ENCODE measurements at regions not wholly inside any gene's neighbourhood (a gene's known extent, or its start where the extent isn't known, plus 50 kb on each side); places are given as distances from the start of the nearest gene placed in this dataset.

- DNase-seq (ENCODE audit: low spot score) = no peak
- Histone ChIP-seq H3K27ac (replicated peaks; ENCODE audit: low read length) (no peak overlapping the region), H3K4me2 (ENCODE audit: insufficient read depth, low read length, poor library complexity, severe bottlenecking) (no peak overlapping the region), H3K4ac (ENCODE audit: low read length) (no peak overlapping the region), H3K36me3 (replicated peaks in 1 of 2; ENCODE audit: control insufficient read depth in 2 of 2, insufficient read depth in 2 of 2, low read length in 2 of 2) (no peaks in the 10 kb centered on the region), H3K18ac (ENCODE audit: low read length) (no peak overlapping the region), H2BK15ac (ENCODE audit: low read length) (no peak overlapping the region), H3K4me3 (ENCODE audit: low read length in 2 of 2) (no peak overlapping the region), H3K23ac (ENCODE audit: low read depth, low read length, poor library complexity) (no peak overlapping the region), H3K14ac (ENCODE audit: low read length) (no peak overlapping the region), H3K4me1 (ENCODE audit: control insufficient read depth in 2 of 2, insufficient read depth in 1 of 2, low read depth in 1 of 2, low read length in 2 of 2) (no peaks in the 10 kb centered on the region), H3K9ac (ENCODE audit: low read depth, low read length, poor library complexity) (no peak overlapping the region), H2AK5ac (ENCODE audit: low read depth, low read length) (no peak overlapping the region), H3K27me3 (ENCODE audit: control insufficient read depth in 3 of 3, insufficient read depth in 3 of 3, low read depth in 1 of 3, low read length in 3 of 3) (no peaks in the 10 kb centered on the region), H4K91ac (ENCODE audit: low read depth, low read length, poor library complexity) (no peak overlapping the region), H2BK5ac (ENCODE audit: low read length) (no peak overlapping the region), H3K79me1 (ENCODE audit: low read depth, low read length) (no peaks in the 10 kb centered on the region), H2AFZ (ENCODE audit: low read length) (no peak overlapping the region), H4K8ac (ENCODE audit: low read depth, low read length) (no peak overlapping the region), H3K9me3 (replicated peaks in 1 of 2; ENCODE audit: control insufficient read depth in 2 of 2, insufficient read depth in 1 of 2, low read depth in 1 of 2, low read length in 2 of 2) (no peaks in the 10 kb centered on the region), H2BK120ac (ENCODE audit: low read depth, low read length) (no peak overlapping the region), H2BK12ac (ENCODE audit: low read length) (no peak overlapping the region)
- no CpG with 5 or more reads among the region's 8 CpGs for WGBS, 2 donors (ENCODE audit: extremely low coverage in 2 of 2, insufficient read length in 2 of 2, insufficient replicate concordance in 1 of 2)
Measured at GRCh38 chr6:15915508-15916178, 213.2 kb upstream of the MYLIP start.

- H2BK12ac ChIP-seq (ENCODE audit: low read length) = no peak overlapping the region
Measured at GRCh38 chr6:15914553-15914952, 214.3 kb upstream of the MYLIP start.

GRCh38 chr6:15913573-15913972 lies 215.3 kb upstream of the MYLIP start:
- Histone ChIP-seq H3K23ac (ENCODE audit: low read depth, low read length, poor library complexity) (no peak overlapping the region), H3K27me3 (ENCODE audit: control insufficient read depth in 3 of 3, insufficient read depth in 3 of 3, low read depth in 1 of 3, low read length in 3 of 3) (no peaks in the 10 kb centered on the region), H3K27ac (replicated peaks; ENCODE audit: low read length) (no peak overlapping the region), H2BK5ac (ENCODE audit: low read length) (no peak overlapping the region), H3K4ac (ENCODE audit: low read length) (no peak overlapping the region), H3K9me3 (replicated peaks in 1 of 2; ENCODE audit: control insufficient read depth in 2 of 2, insufficient read depth in 1 of 2, low read depth in 1 of 2, low read length in 2 of 2) (no peaks in the 10 kb centered on the region), H3K14ac (ENCODE audit: low read length) (no peak overlapping the region), H2AK5ac (ENCODE audit: low read depth, low read length) (no peak overlapping the region), H4K8ac (ENCODE audit: low read depth, low read length) (no peak overlapping the region), H2AFZ (ENCODE audit: low read length) (no peak overlapping the region), H4K91ac (ENCODE audit: low read depth, low read length, poor library complexity) (no peak overlapping the region), H2BK120ac (ENCODE audit: low read depth, low read length) (no peak overlapping the region), H3K4me2 (ENCODE audit: insufficient read depth, low read length, poor library complexity, severe bottlenecking) (no peak overlapping the region), H2BK12ac (ENCODE audit: low read length) (no peak overlapping the region), H3K79me1 (ENCODE audit: low read depth, low read length) (no peaks in the 10 kb centered on the region), H3K18ac (ENCODE audit: low read length) (no peak overlapping the region), H3K36me3 (replicated peaks in 1 of 2; ENCODE audit: control insufficient read depth in 2 of 2, insufficient read depth in 2 of 2, low read length in 2 of 2) (no peaks in the 10 kb centered on the region), H3K4me1 (ENCODE audit: control insufficient read depth in 2 of 2, insufficient read depth in 1 of 2, low read depth in 1 of 2, low read length in 2 of 2) (no peaks in the 10 kb centered on the region), H3K9ac (ENCODE audit: low read depth, low read length, poor library complexity) (no peak overlapping the region), H3K4me3 (ENCODE audit: low read length in 2 of 2) (no peak overlapping the region), H2BK15ac (ENCODE audit: low read length) (no peak overlapping the region)
- DNase-seq (ENCODE audit: low spot score) = no peak
- WGBS, 2 donors (ENCODE audit: extremely low coverage in 2 of 2, insufficient read length in 2 of 2, insufficient replicate concordance in 1 of 2) = no CpG with 5 or more reads among the region's 2 CpGs

More at GRCh38 chr6:15914553-15914952, 214.3 kb upstream of the MYLIP start:
- no peak overlapping the region for H4K91ac ChIP-seq (ENCODE audit: low read depth, low read length, poor library complexity)
- no peaks in the 10 kb centered on the region for H3K9me3 ChIP-seq (replicated peaks in 1 of 2; ENCODE audit: control insufficient read depth in 2 of 2, insufficient read depth in 1 of 2, low read depth in 1 of 2, low read length in 2 of 2)
- no peak overlapping the region for H3K4me2 ChIP-seq (ENCODE audit: insufficient read depth, low read length, poor library complexity, severe bottlenecking)
- DNase-seq (ENCODE audit: low spot score) = no peak
- no peak overlapping the region for H3K9ac ChIP-seq (ENCODE audit: low read depth, low read length, poor library complexity)
- no peak overlapping the region for H3K4me3 ChIP-seq (ENCODE audit: low read length in 2 of 2)
- no peak overlapping the region for H2BK15ac ChIP-seq (ENCODE audit: low read length)
- H3K27ac ChIP-seq (replicated peaks; ENCODE audit: low read length) = no peak overlapping the region
- H3K27me3 ChIP-seq (ENCODE audit: control insufficient read depth in 3 of 3, insufficient read depth in 3 of 3, low read depth in 1 of 3, low read length in 3 of 3) = no peaks in the 10 kb centered on the region
- no peak overlapping the region for H2BK5ac ChIP-seq (ENCODE audit: low read length)
- H2AFZ ChIP-seq (ENCODE audit: low read length) = no peak overlapping the region
- H3K36me3 ChIP-seq (replicated peaks in 1 of 2; ENCODE audit: control insufficient read depth in 2 of 2, insufficient read depth in 2 of 2, low read length in 2 of 2) = no peaks in the 10 kb centered on the region
- H3K18ac ChIP-seq (ENCODE audit: low read length) = no peak overlapping the region
- H3K23ac ChIP-seq (ENCODE audit: low read depth, low read length, poor library complexity) = no peak overlapping the region
- H3K4ac ChIP-seq (ENCODE audit: low read length) = no peak overlapping the region
- H3K14ac ChIP-seq (ENCODE audit: low read length) = no peak overlapping the region
- no peak overlapping the region for H4K8ac ChIP-seq (ENCODE audit: low read depth, low read length)
- H3K4me1 ChIP-seq (ENCODE audit: control insufficient read depth in 2 of 2, insufficient read depth in 1 of 2, low read depth in 1 of 2, low read length in 2 of 2) = no peaks in the 10 kb centered on the region
- no peaks in the 10 kb centered on the region for H3K79me1 ChIP-seq (ENCODE audit: low read depth, low read length)
- WGBS, 2 donors (ENCODE audit: extremely low coverage in 2 of 2, insufficient read length in 2 of 2, insufficient replicate concordance in 1 of 2) = no CpG with 5 or more reads among the region's 2 CpGs
- no peak overlapping the region for H2AK5ac ChIP-seq (ENCODE audit: low read depth, low read length)
- no peak overlapping the region for H2BK120ac ChIP-seq (ENCODE audit: low read depth, low read length)

GRCh38 chr6:15912505-15913400 lies 216.1 kb upstream of the MYLIP start:
- no peak overlapping the region for H3K14ac ChIP-seq (ENCODE audit: low read length)
- H2AFZ ChIP-seq (ENCODE audit: low read length) = no peak overlapping the region
- no peak overlapping the region for H4K91ac ChIP-seq (ENCODE audit: low read depth, low read length, poor library complexity)
- no peaks in the 10 kb centered on the region for H3K4me1 ChIP-seq (ENCODE audit: control insufficient read depth in 2 of 2, insufficient read depth in 1 of 2, low read depth in 1 of 2, low read length in 2 of 2)
- no peak overlapping the region for H4K8ac ChIP-seq (ENCODE audit: low read depth, low read length)
- no peak overlapping the region for H2BK120ac ChIP-seq (ENCODE audit: low read depth, low read length)
- H3K79me1 ChIP-seq (ENCODE audit: low read depth, low read length) = no peaks in the 10 kb centered on the region
- H3K4ac ChIP-seq (ENCODE audit: low read length) = no peak overlapping the region
- no peaks in the 10 kb centered on the region for H3K9me3 ChIP-seq (replicated peaks in 1 of 2; ENCODE audit: control insufficient read depth in 2 of 2, insufficient read depth in 1 of 2, low read depth in 1 of 2, low read length in 2 of 2)
- H2BK12ac ChIP-seq (ENCODE audit: low read length) = no peak overlapping the region
- no peak overlapping the region for H3K9ac ChIP-seq (ENCODE audit: low read depth, low read length, poor library complexity)
- H3K18ac ChIP-seq (ENCODE audit: low read length) = no peak overlapping the region
- H3K36me3 ChIP-seq (replicated peaks in 1 of 2; ENCODE audit: control insufficient read depth in 2 of 2, insufficient read depth in 2 of 2, low read length in 2 of 2) = no peaks in the 10 kb centered on the region
- no peak overlapping the region for H3K4me2 ChIP-seq (ENCODE audit: insufficient read depth, low read length, poor library complexity, severe bottlenecking)
- no CpG with 5 or more reads among the region's 9 CpGs for WGBS, 2 donors (ENCODE audit: extremely low coverage in 2 of 2, insufficient read length in 2 of 2, insufficient replicate concordance in 1 of 2)
- H2BK5ac ChIP-seq (ENCODE audit: low read length) = no peak overlapping the region
- no peak overlapping the region for H3K4me3 ChIP-seq (ENCODE audit: low read length in 2 of 2)
- no peak overlapping the region for H2BK15ac ChIP-seq (ENCODE audit: low read length)
- no peak overlapping the region for H3K27ac ChIP-seq (replicated peaks; ENCODE audit: low read length)
- no peak overlapping the region for H3K23ac ChIP-seq (ENCODE audit: low read depth, low read length, poor library complexity)
- no peaks in the 10 kb centered on the region for H3K27me3 ChIP-seq (ENCODE audit: control insufficient read depth in 3 of 3, insufficient read depth in 3 of 3, low read depth in 1 of 3, low read length in 3 of 3)
- H2AK5ac ChIP-seq (ENCODE audit: low read depth, low read length) = no peak overlapping the region
- no peak for DNase-seq (ENCODE audit: low spot score)
